Activated CD4-positive, alpha-beta T cell treated with anti-CD3 and anti-CD28 coated beads, Interleukin-2, amount 50 U/mL, for 48 hours (primary cell): ENCODE measurements at regions not wholly inside any gene's neighbourhood (a gene's known extent, or its start where the extent isn't known, plus 50 kb on each side); places are given as distances from the start of the nearest gene placed in this dataset.
A peak's percentile ranks its signal among the peaks of the same experiment; 100 is the strongest.
"Not testable (repeated sequence)": the region's sequence is repeated elsewhere in the genome, so short reads cannot be mapped to it uniquely, and the experiment has no call there.

Source experiments
- DNase-seq, 2 experiments: peaks; one replicate each; pipeline ENCODE4 v3.0.0-alpha.2; 2020

DNA sequence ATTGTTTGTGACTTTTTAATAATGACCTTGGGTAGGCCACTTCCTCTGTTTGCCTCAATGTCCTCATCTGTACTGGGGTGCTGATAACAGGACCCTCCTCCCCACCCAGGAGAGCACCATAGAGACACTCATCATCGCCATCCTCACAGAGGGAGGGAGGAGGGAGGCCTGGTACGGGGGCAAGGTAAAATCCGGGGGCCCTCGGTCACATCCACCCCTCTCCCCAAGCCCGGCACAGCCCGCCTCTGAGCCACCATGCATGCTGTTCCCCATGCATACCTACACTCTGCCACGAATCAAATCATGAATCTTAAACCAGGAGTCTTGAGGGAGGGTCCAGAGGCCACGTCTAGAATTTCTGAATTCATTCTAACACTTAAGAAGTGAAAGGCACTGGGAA lies 74.9 kb upstream of the IQSEC1 start:
- no peak for DNase-seq

DNA sequence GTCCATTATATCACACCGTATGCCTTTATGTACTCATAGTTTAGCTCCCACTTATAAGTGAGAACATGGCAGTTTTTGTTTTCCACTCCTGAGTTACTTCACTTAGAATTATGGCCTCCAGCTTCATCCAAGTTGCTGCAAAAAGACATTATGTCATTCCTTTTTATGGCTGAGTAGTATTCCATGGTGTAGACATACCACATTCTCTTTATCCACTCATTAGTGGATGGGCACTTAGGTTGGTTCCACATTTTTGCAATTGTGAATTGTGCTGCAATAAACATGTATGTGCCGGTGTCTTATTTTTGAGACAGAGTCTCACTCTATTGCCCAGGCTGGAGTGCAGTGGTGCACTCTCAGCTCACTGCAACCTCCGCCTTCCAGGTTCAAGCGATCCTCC lies 74.1 kb upstream of the IQSEC1 start:
- DNase-seq = no peak

DNA sequence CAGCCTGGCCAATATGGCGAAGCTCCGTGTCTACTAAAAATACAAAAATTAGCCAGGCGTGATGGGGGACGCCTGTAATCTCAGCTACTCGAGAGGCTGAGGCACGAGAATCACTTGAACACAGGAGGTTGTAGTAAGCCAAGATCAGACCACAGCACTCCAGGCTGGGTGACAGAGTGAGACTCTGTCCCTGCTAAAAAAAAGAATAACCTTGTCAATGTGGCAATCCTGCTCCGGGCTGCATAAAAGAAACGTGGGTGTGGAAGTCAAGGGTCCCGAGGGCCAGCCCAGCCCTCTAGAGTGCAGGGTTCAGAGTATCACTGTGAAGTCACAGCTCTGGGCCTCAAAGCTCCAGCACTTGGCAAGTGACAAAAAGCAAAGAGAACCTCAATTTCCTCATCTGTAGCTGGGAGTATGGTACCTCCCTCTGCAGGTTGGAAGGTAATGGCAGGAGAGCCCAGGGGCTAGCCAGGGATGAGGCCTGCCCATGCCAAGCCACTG lies 73.5 kb upstream of the IQSEC1 start:
- no peak for DNase-seq

DNA sequence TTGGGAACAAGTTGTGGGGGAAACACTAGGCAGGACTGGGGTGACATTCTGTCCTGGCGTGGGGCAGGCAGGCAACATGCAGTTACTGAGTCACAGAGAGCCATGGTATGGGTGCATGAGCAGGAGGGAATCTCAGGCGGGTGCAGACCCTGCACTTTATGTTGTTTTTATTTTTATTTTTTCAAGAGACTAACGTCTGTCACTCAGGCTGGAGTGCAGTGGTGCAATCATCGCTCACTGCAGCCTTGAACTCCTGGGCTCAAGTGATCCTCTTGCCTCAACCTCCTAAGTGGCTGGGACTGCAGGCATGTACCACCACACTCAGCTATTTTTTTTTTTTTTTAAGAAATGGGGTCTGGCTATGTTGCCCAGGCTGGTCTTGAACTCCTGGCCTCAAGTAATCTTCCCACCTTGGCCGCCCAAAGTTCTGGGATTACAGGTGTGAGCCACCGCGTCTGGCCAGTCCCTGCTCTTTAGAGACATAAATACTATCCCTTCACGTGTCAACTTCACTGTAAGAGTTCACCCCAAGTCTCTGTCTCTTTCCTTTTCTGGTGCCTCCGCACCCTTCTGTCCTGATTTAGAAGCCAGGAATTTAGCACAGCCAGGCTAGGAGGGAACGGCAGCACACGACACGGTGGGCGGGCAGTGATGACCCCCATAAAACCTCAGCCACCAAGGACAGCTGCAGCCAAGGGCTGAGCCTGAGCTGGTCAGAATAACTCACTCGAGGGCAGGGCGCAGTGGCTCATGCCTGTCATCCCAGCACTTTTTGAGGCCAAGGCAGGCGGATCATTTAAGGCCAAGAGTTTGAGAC lies 72.8 kb upstream of the IQSEC1 start:
- no peak for DNase-seq

DNA sequence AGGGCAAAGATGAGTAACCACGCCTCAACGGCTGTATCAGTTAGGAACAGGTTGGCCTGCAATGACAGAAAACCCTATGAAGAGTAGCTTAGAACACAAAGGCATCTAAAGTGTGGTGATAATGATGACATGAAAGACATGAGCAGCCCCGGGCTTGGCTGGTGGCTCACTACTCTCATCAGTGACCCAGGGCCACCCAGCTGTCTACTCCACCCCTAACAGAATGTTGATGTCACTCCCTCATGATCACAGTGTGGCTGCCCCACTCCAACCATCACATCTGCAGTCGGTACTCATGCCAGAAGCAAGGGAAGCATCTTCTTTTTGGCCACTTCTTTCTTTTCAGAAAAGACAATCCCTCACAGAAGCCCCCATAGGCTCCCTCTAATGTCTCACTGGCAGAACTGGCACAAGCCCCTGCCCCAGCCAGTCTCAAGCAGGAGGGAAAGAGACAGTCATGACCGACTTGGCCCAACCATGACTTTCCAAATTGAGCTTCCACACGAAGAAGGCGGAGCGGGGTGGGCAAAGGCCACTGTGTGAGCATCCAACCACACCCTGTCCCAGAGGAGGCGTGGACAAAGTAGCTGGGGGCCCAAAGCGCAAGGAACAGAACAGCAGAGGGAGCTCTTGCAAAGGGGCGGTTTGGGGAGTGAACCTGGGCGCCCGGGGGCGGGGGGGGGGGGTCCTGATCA lies 72.0 kb upstream of the IQSEC1 start:
- DNase-seq = no peak

DNA sequence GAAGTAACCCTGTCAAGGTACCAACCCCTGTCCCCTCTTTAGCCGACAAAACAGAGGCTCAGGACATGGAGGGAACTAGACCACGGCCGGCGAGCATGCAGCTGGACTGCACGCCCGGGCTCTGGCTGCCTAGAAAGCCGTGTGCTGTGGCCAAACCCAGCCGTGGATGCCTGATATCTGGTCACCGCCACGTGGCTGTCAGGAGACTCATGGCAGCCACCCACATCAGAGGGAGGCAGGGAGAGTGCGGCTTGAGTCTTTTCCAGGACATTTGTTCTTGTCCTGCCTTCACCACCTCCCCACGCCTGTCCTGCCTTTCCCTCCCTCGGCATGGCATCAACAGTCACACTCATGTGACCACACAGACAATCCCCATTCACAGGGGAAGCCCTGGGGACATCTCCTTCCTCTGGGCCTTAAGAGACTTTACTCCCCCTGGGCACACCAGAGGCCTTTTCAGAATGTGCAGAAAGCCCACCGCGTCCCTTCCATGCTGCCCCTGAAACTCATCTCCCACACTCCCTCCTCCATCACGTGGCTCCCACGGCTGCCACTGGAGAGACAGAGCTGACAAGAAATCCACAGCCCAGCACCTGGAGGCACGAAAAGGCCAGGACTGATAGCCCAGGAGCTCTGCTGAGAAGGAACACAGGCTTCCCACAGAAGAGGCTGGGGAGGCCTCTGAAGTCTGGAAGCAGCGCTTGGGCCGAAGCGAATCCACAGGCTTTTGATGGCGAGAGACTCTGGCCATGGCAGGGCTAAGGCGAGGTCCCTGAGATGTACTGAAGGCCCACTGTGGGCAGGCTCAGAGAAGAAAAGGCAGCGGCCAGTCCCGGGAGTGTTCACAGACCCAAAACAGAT lies 71.2 kb upstream of the IQSEC1 start:
- no peak for DNase-seq

DNA sequence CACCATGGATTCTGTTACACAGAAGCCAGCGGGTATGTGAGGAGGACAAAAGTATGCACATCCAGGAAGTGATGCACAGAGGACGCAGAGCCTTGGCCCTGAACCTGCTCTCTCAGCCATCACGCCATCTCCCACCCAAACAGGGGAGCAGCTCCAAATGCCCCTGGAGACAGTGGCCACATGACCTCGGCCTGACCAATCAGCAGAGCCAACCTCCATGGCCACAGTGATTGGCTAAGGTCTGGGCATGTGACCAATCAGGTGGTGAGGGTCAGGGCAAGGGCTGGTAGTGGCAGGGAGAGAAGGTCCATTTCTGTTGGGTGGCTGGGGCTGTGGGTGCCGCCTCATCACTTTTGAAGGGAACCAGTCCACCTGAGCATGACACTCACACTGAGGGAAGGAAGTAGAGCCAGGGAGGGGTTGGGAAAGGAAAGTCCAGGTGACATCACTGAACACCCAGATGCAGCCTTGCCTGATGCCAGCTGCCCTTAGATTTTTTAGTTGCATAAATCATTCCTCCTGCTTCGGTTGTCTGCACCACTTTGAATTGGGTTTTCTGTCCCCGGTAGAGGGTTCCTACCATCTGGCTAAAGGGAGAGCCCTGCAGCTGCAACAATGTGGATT lies 70.3 kb upstream of the IQSEC1 start:
- DNase-seq = no peak

DNA sequence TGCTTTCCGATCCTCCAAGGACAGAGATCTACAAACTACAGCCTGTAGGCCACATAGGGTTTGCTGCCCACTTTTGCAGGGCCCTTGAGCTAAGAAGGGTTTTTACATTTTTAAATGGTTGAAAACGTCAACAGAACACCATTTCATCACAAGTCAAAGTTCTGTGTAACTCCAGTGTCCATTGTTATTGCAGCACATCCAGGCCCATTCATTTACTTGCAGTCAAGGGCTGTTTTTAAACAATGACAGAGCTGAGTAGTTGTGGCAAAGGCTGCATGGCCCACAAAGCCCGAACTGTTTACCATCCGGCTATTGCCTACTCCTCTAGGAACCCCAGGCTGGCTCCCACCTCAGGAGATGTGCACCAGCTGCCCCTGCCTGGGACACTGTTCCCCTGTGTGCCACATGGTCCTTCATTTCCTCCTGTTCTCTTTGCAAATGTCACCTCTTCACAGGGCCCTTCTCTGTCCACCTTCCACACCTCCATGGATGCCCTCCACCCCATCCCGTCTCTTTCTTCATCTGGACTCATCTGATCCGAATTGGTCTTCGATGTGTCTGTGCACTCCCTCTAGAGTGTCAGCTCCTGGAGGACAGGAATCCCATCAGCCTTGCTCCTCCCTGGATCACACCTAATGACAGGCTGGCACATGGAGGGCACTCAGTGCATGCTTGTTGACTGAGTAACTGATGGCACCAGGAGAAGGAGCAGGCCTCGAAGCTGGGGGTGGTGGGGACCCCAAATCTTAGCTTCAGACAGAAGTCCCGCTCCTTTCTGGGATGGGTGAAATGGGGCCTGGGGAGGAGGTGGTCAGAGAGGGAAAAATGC lies 69.5 kb upstream of the IQSEC1 start:
- no peak for DNase-seq

DNA sequence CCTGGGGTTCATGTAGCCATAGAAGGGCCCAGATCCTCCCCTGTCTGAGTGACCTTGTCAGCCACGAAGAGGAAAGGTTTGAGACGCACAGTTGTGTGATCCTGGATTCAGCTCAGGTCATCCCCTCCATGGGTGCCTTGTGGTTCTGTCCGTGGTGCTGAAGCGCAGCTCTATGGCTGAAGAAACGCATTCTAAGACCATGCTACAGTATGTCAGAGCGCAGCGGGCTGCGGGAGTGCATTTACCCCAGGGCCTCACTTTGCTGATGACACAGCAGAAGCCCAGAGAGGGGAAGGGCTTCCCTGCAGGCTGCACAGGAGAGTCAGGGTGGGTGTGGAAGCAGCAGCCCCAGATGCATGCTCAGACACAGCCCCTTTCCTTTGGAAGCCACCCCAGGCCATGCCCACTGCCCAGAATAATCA lies 68.8 kb upstream of the IQSEC1 start:
- peak; percentile 16 to 31 for DNase-seq

DNA sequence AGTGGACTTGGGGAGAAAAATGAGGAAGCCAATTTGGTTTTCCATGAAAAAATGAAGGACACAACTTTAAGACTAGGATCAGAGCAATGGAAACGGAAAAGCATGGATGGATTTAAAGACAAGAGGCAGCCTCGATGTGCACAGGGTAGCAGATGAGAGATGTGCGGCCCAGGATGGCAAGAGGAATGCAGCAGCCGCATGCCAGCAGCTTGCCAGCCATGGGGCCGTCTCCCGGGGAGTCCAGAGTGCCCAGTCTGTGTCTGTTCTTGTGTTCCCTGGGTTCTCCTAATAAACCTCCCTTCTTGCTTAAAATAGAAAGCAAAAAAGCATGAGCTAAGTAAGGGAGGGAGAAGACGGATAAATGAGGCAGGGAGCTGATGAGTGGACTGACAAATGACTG lies 68.0 kb upstream of the IQSEC1 start:
- no peak for DNase-seq

DNA sequence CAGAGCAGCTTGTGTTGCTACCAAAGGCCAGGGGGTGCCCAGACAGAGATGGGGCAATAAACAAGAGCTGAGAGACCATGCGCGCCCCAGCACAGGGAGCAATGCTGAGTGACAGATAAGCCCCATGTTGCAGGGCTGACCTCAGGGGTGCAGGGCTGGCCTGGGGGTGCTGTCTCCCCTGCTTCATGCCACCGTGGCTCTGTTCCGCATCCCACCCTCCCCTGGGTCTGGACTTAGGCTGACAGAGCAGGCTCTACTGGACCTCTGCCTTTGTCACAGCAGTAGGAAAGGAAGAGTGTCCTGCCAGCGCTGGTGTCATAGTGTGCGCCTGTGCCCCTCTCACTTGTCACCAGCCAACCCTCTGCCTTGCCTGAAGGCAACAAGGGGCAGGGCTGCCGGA lies 67.4 kb upstream of the IQSEC1 start:
- no peak for DNase-seq

DNA sequence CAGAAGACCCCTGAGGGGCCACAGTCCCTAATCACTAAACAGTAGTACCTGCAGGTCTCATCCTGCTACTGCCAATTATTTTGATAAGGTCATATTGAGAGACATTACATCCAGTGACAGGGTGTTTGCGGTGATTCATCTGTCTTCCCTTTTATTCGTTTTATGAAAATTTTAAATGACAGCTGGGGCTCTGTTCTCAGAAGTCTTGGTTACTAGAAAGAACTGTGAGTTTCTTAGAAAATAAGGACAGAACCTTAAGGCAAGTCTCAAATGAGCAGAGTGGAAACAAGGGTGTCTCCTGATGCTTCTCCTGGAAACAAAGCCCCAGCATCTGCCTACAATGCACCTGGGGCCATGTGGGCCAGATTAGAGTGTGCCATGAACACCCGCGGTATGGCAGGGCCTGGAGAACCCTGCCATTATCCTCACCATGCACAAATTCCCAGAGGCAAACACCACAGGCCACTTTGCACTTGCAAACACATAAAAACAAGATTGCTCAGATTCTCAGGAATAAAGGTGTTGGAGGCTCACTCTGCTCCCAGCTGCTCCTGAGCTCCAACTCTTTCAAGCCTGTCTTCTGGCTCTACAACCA lies 66.3 kb upstream of the IQSEC1 start:
- DNase-seq = no peak

DNA sequence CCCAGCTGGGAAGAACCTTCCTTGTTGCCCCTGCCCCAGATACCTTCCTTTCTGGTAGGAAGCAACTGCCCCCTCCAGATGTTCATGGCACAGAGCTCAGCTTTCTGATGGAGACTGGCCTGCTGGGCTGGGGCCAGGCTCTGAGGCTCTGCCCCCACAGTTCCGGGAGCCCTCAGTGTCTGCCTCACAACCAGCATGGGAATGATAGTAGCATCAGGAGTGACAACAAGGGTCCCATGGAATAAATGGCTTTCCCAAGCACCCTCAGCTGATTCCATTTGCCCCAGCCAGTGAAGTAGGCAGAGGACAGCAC lies 65.6 kb upstream of the IQSEC1 start:
- DNase-seq = no peak

DNA sequence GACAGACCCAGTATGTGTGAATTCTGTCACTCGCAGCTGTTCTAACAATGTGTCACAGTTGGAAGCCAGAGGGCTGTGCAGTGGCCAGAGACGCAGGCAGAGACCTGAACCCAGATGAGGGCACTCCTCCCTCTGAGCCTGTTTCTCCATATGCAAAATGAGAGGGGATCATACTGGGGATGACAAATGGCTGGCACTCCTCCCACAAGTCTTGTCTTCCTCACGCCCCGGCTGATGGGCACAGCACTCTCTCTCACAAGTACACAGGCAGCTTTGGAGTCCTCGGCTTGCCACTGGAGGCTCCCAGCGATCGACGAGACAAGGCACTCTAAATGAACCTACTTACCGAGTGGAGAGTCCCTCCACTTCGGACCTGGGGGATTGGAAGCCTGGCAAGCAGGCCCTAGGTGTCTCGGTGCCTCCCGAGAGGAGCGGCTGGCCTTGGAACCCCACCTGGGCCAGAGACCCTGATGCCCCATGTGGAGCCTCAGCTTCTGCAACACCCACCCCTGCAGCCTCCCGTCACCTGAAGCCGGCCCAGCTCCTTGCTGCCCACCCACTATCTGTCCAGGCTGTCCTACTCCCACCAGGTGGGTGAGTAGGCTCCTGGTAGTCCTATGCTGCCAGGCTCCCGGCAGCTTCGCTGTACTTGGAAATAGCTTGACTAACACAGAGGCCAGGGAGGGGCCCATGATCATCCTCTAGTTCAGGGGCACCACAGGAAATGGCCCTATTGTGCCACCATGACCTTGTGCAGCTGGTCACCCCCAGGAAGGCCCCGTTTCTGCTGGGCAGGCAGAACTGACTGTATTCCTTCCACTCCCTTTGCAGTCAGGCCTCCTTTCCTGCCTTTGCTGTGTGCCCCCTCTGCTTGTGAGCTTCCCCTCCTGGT lies 65.0 kb upstream of the IQSEC1 start:
- no peak for DNase-seq

DNA sequence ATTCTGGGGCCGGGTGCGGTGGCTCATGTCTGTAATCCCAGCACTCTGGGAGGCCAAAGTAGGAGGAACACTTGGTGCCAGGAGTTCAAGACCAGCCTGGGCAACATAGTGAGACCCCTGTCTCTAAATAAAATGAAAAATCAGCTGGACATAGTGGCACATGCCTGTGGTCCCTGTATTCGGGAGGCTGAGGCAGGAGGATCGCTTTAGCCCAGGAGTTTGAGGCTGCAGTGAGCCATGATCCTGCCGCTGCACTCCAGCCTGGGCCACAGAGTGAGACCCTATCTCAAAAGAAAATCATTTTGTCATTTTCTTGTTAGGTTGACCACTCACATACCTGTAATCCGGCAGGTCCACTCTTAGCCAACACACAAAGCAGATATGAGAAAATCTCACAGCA lies 63.6 kb upstream of the IQSEC1 start:
- not testable (repeated sequence) for DNase-seq

DNA sequence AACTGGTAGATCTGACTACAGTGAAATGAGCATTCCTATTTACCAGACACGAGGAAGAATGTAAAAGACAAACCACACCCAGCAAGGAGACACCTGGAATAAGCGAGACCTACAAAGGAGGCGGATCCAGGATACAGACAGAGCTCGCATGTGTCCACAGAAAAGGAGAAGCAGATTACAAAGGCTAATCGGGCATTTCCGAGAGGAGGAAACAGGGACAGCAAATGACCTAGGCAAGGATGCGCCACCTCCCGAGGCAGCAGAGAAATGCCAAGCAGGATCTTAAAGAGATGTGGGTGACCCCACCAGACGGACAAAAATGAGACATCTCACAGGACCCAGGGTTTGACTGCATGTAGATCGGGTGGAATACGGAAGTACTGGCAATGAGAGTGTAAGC lies 63.2 kb upstream of the IQSEC1 start:
- no peak for DNase-seq

DNA sequence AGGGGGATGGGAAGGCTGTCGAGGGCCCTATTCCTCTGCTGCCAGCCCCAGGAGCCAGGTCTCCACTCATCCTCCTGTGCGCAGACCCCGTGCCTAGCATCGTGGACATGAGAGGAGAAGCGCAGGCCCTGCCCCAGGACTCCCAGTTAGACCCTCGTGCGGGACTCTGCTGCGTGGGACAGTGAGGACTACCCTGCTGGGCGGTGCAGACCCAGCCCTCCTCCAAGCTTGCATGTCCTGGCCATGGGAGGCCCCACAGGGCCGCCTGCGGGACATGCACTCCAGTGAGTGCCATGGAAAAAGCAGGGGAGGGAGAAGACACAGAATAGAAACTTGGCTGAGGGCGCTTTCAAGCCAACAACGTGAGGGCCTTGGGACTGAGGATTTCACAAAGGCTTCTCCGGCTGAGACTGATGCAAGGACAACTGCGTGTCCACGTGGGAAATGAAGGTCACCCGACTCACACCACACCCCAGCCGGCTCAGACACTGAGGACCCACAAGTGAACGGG lies 62.6 kb upstream of the IQSEC1 start:
- no peak for DNase-seq

DNA sequence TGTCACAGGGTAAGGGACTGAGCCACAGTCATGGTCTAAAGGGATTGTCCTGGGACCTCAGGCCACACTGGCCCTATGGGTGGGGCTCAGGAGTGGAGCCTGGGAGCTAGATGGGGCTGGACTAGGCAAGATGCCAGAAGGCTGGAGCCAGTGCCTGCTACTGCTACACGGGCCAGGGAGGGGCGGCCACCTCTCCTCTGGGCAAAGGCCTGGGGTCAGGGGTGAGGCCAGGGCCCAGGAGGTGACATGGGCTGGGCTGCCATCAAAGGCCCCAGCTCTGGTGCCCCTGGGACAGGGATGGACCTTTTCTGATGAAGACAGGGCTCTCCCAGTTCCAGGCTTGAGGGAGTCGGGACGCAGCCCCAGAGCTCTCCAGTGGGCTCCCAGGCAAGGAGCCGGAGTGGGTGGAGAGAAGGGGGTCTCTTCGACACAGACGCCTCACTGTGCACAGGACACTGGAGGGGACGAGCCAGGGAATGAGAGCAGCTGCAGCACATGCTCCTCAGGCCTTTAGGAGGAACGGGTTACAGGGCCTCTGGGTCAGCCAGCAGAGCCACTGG lies 62.1 kb upstream of the IQSEC1 start:
- no peak for DNase-seq

DNA sequence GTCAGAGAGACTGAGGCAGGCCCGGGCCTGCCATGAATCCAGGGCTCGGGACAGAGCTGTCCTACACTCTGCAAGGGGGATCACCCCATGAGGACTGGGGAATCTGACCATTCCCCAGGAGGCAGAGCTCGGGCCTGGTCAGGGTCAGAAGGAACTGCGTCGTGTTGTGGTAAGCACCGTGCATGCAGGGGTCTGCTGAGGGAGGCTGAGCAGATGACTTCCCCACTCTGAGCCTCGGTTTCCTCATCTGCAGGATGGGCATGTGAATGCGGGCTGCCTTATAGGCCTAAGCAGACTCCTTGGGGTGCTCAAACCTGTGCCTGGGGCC lies 61.6 kb upstream of the IQSEC1 start:
- DNase-seq = no peak

DNA sequence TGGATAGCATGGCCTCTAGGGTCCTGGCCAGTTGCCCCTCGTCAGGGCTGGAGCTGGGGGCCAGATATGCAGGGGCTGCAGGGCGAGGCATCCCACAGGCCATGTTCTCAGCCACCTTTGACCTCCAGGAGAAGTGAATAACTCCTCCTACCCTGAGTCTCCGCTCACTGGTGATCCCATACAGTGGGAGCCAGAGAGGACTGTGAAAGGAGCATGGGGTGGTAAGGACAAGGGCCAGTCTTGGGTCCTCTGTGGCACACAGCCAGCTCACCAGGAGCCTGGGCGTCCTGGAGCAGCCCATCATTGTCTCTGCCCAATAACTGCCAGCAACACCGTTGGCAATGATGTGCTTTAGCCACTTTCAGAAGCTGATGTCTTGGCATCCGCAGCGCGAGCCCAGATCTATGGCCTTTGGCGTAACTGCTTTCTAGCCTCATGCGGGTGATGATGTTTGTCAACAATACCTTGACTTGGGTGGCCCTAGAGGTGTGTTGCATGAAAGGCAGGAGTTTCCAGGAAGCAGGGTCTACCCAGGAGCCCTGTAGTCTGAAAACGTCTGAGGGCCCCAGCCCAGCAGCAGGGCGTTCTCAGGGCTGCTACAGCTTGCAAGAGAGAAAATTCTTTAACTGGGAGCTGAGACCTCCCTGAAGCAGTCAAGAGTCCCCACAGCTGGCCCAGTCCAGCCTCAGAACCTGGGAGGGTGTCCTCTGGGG lies 61.1 kb upstream of the IQSEC1 start:
- no peak for DNase-seq
